ENCODE measurements at regions not wholly inside any gene's neighbourhood (a gene's known extent, or its start where the extent isn't known, plus 50 kb on each side); places are given as distances from the start of the nearest gene placed in this dataset.

DNA sequence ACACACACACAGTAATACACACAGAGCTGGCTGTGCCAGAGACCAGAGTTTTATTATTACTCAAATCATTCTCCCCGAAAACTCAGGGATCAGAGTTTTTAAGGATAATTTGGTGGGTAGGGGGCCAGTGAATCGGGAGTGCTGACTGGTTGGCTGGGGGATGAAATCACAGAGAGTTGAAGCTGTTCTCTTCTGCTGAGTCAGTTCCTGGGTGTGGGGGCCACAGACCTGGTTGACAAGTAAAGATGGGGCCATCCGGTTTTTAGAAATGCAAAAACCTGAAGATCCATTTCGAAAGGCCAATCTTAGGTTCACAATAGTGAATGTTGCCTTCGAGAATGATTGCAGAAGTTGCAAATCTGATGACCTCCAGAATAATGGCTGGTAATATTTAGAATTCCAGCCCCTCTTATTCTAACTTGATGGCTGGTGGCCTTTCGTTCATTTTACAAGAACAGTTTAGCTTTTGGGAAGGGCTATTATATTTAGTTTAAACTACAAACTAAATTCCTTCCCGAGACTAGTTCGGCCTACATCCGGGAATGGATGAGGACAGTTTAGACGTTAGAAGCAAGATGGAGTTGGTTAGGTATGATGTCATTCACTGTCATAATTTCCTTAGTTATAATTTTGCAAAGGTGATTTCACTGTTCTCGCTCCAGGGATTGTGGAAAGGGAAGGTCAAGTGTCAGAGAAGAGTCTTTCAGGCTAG is 123.2 kb downstream of the KCNJ18 start:
- DNase-seq (ENCODE audit: low read depth), result no peak

DNA sequence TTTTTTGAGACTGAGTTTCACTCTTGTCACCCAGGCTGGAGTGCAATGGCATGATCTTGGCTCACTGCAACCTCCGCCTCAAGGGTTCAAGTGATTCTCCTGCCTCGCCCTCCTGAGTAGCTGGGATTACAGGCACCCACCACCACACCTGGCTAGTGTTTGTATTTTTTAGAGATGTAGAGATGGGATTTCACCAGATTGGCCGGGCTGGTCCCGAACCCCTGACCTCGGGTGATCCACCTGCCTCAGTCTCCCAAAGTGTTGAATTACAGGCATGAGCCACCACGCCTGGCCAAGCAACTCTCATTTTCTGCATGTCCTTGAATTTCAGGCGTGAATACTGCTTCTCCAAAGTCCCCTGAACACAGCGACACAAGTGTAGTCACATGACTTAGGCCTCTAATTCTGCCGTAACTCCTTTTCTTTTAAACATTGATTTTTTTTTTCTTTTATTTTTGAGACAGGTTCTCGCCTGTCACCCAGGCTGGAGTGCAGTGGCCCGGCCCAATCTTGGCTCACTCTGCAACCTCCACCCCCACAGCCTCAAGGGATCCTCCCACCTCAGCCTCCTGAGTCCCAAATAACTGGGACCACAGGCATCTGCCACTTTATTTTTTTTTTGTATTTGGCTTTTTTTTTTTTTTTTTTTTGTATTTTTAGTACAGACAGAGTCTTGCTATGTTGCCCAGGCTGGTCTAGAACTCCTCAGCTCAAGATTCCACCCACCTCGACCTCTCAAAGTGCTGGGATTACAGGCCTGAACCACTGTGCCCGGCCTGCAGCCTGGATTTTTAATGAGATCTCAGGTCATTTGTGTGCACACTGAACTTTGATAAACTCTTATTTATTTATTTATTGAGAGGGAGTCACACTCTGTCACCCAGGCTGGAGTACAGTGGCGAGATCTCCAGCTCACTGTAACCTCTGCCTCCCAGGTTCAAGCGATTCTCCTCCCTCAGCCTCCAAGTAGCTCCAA is 124.6 kb downstream of the KCNJ18 start:
- TF ChIP-seq CTCF (conservative IDR thresholded peaks at IDR 0.05; ENCODE audit: low read depth, low read length), result no peak
- DNase-seq (ENCODE audit: low read depth), result no peak
- no peak overlapping the region for H3K4me3 ChIP-seq (ENCODE audit: low read length)

More for the DNA sequence above, 123.2 kb downstream of the KCNJ18 start:
- H3K4me3 ChIP-seq (ENCODE audit: low read length), result no peak overlapping the region
- TF ChIP-seq CTCF (conservative IDR thresholded peaks at IDR 0.05; ENCODE audit: low read depth, low read length), result no peak

DNA sequence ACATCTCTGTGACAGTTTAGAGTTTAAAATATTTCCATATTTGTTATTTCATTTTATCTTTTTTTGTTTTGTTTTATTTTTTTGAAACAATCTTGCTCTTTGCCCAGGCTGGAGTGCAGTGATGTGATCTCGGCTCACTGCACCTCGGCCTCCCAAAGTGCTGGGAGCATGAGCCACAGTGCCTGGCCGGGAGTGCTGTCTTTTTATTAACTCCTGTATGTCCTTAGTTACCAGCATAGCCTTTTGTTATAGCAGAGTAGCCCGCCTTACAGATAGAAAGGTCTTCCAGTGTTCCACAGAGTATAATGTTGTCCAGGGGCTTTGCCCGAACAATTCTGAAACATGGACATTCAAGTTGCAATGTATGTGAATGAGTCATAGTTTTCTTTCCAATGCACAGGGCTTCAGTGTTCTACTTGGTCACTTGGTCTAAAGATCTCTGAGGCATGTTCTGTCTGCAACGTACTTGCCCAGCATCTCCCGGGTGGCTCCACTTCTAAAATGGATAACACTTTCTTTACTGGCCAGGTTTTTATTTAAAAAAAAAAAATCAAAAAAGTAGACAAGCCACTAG is 125.6 kb downstream of the KCNJ18 start:
- DNase-seq (ENCODE audit: low read depth), result no peak
- H3K4me3 ChIP-seq (ENCODE audit: low read length), result no peak overlapping the region
- TF ChIP-seq CTCF (conservative IDR thresholded peaks at IDR 0.05; ENCODE audit: low read depth, low read length), result no peak

- no peak overlapping the region for H3K4me3 ChIP-seq (ENCODE audit: low read length)
- DNase-seq (ENCODE audit: low read depth), result no peak
- TF ChIP-seq CTCF (conservative IDR thresholded peaks at IDR 0.05; ENCODE audit: low read depth, low read length), result no peak
Observed at GRCh38 chr17:21823090-21823489, 130.8 kb downstream of the KCNJ18 start.

- TF ChIP-seq CTCF (conservative IDR thresholded peaks at IDR 0.05; ENCODE audit: low read depth, low read length), result no peak
- no peak for DNase-seq (ENCODE audit: low read depth)
- no peak overlapping the region for H3K4me3 ChIP-seq (ENCODE audit: low read length)
Observed at GRCh38 chr17:21823643-21824042, 131.3 kb downstream of the KCNJ18 start.

DNA sequence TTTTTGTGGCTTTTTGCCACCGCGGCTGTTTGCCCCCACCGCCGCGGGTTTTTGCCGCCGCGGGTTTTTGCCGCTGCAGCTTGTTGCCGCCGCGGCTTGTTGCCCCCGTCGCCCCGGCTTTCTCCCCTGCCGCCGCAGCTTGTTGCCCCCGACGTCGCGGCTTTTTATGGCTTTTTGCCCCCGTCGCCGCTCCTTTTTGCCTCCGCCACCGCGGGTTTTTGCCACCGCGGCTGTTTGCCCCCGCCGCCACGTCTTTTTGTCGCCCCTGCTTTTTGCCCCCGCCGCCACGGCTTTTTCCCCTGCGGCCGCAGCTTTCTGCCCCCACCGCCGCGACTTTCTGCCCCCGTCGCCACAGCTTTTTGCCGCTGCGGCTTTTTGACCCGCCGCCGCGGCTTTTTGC is 149.5 kb downstream of the KCNJ18 start:
- no peak for DNase-seq (ENCODE audit: low read depth)
- TF ChIP-seq CTCF (conservative IDR thresholded peaks at IDR 0.05; ENCODE audit: low read depth, low read length), result no peak
- H3K4me3 ChIP-seq (ENCODE audit: low read length), result no peak overlapping the region

Measured in retinal pigment epithelial cell (primary cell).